Lung (tissue), 11 donors: ENCODE measurements at regions not wholly inside any gene's neighbourhood (a gene's known extent, or its start where the extent isn't known, plus 50 kb on each side); places are given as distances from the start of the nearest gene placed in this dataset.
"Not testable (repeated sequence)": the region's sequence is repeated elsewhere in the genome, so short reads cannot be mapped to it uniquely, and the experiment has no call there.

Experiments
- ATAC-seq: fragments of 200-7000 bp; cut with Tn5 transposase; one replicate; pipeline ENCODE4 v1.9.1; 2020; ENCODE audit warnings: moderate number of reproducible peaks; ENCODE audit not compliant: insufficient read depth, low FRiP score
- DNase-seq, 3 donors: peaks; one replicate each; pipeline ENCODE4 v3.0.0-alpha.2; 2013 to 2017
- H3K27ac ChIP-seq, 2 donors: one replicate each; pipeline ENCODE4 v1.5.1; 2013; ENCODE audit warnings: mild to moderate bottlenecking in 2 of 2, moderate library complexity in 2 of 2, control low read depth in 1 of 2, inconsistent platforms in 1 of 2, low read depth in 1 of 2, low read length in 1 of 2
- H3K27me3 ChIP-seq, 3 donors: one replicate each; pipeline ENCODE4 v1.5.1; 2013; ENCODE audit warnings: low read length in 2 of 3; ENCODE audit not compliant: control insufficient read depth in 3 of 3, insufficient read depth in 3 of 3
- H3K36me3 ChIP-seq, 4 donors: one replicate each; pipeline ENCODE4 v1.5.1; 2013; ENCODE audit warnings: low read length in 4 of 4, mild to moderate bottlenecking in 1 of 4, moderate library complexity in 1 of 4; ENCODE audit not compliant: control insufficient read depth in 4 of 4, insufficient read depth in 4 of 4
- H3K4me1 ChIP-seq, 5 donors: one replicate each; pipeline ENCODE4 v1.5.1; 2013; ENCODE audit warnings: low read length in 5 of 5, mild to moderate bottlenecking in 2 of 5, moderate library complexity in 1 of 5; ENCODE audit not compliant: control insufficient read depth in 5 of 5, insufficient read depth in 5 of 5
- H3K4me3 ChIP-seq: one replicate; pipeline ENCODE4 v1.5.1; 2013; ENCODE audit warnings: mild to moderate bottlenecking, control low read depth, moderate library complexity
- H3K9ac ChIP-seq, 2 donors: one replicate each; pipeline ENCODE4 v1.5.1; 2013; ENCODE audit warnings: low read length in 2 of 2, control low read depth in 1 of 2; ENCODE audit not compliant: insufficient read depth in 1 of 2
- H3K9me3 ChIP-seq, 4 donors: one replicate each; pipeline ENCODE4 v1.5.1; 2013; ENCODE audit warnings: low read length in 3 of 4, mild to moderate bottlenecking in 1 of 4, moderate library complexity in 1 of 4; ENCODE audit not compliant: control insufficient read depth in 4 of 4, insufficient read depth in 3 of 4
- CTCF ChIP-seq: IDR thresholded peaks from 2 replicates; pipeline ENCODE4 v1.5.1; 2012; ENCODE audit warnings: mild to moderate bottlenecking; ENCODE audit errors: control extremely low read depth, extremely low read depth
- WGBS, 2 donors: extraction: QIAGEN DNeasy Blood & Tissue Kit; methylation state at CpG; one replicate each; pipeline ENCODE4 v1.1.7; 2013; 5-methylcytosine and 5-hydroxymethylcytosine counted together
- donor health status: control.
- donor health status: control.
- donor health status: Bipolar disorder and iron deficiency.
- donor health status: healthy.
- donor health status: DM: yes; HTN: yes; CAD: no.

- WGBS, 2 donors, result 94 to 100% methylated on average over 1 of the region's 1 CpG
Measured at GRCh38 chr12:47610686-47611252, 95.1 kb downstream of the RPAP3 start.

GRCh38 chr12:47609806-47610205 is 96.0 kb downstream of the RPAP3 start:
- ATAC-seq, result no peak
- H3K9me3 ChIP-seq, result peaks cover 0 to 14% (median 6%) of the 10 kb centered on the region in 4 donors

More at GRCh38 chr12:47610686-47611252, 95.1 kb downstream of the RPAP3 start:
- ATAC-seq (no peak), DNase-seq (no peak)
- no peaks in the 10 kb centered on the region for H3K27me3 ChIP-seq
- peaks cover 0 to 3% (median 0%) of the 10 kb centered on the region in 4 donors for H3K36me3 ChIP-seq
- H3K9ac ChIP-seq, result no peak overlapping the region
- H3K9me3 ChIP-seq, result peaks cover 0 to 12% (median 6%) of the 10 kb centered on the region in 4 donors
- H3K27ac ChIP-seq, result no peak overlapping the region
- peaks cover 0 to 9% (median 3%) of the 10 kb centered on the region in 5 donors for H3K4me1 ChIP-seq
- no peak overlapping the region for H3K4me3 ChIP-seq
- no peak for TF ChIP-seq CTCF

GRCh38 chr12:47608671-47609070 is 97.2 kb downstream of the RPAP3 start:
- H3K9ac ChIP-seq, H3K36me3 ChIP-seq, H3K4me3 ChIP-seq, H3K9me3 ChIP-seq, H3K27me3 ChIP-seq, H3K27ac ChIP-seq, DNase-seq, H3K4me1 ChIP-seq: not testable (repeated sequence)
- WGBS, 2 donors, result 47 to 68% methylated on average over 4 of the region's 4 CpGs
- ATAC-seq, result peak; percentile 27

More at GRCh38 chr12:47609806-47610205, 96.0 kb downstream of the RPAP3 start:
- no peak for DNase-seq
- 95 to 97% methylated on average over 3 of the region's 3 CpGs for WGBS, 2 donors
- H3K9ac ChIP-seq, result no peak overlapping the region
- H3K27me3 ChIP-seq, result no peaks in the 10 kb centered on the region
- peaks cover 0 to 3% (median 0%) of the 10 kb centered on the region in 4 donors for H3K36me3 ChIP-seq
- H3K4me1 ChIP-seq, result peaks cover 0 to 9% (median 3%) of the 10 kb centered on the region in 5 donors
- no peak for TF ChIP-seq CTCF
- no peak overlapping the region for H3K4me3 ChIP-seq
- H3K27ac ChIP-seq, result no peak overlapping the region

GRCh38 chr12:47604221-47604873 is 101.5 kb downstream of the RPAP3 start:
- no peak for DNase-seq
- peaks cover 0 to 4% (median under 1%) of the 10 kb centered on the region in 4 donors for H3K9me3 ChIP-seq

More at GRCh38 chr12:47604221-47604873, 101.5 kb downstream of the RPAP3 start:
- ATAC-seq, result no peak
- no peak for TF ChIP-seq CTCF
- Histone ChIP-seq H3K4me3 (no peak overlapping the region), H3K36me3 (no peaks in the 10 kb centered on the region), H3K4me1 (peaks cover 0 to 2% (median 0%) of the 10 kb centered on the region in 5 donors), H3K27ac (no peak overlapping the region), H3K27me3 (no peaks in the 10 kb centered on the region), H3K9ac (no peak overlapping the region)
- WGBS, 2 donors, result 94 to 96% methylated on average over 1 of the region's 1 CpG
